ENCODE measurements at regions not wholly inside any gene's neighbourhood (a gene's known extent, or its start where the extent isn't known, plus 50 kb on each side); places are given as distances from the start of the nearest gene placed in this dataset.
"Not testable (repeated sequence)": the region's sequence is repeated elsewhere in the genome, so short reads cannot be mapped to it uniquely, and the experiment has no call there.

DNA sequence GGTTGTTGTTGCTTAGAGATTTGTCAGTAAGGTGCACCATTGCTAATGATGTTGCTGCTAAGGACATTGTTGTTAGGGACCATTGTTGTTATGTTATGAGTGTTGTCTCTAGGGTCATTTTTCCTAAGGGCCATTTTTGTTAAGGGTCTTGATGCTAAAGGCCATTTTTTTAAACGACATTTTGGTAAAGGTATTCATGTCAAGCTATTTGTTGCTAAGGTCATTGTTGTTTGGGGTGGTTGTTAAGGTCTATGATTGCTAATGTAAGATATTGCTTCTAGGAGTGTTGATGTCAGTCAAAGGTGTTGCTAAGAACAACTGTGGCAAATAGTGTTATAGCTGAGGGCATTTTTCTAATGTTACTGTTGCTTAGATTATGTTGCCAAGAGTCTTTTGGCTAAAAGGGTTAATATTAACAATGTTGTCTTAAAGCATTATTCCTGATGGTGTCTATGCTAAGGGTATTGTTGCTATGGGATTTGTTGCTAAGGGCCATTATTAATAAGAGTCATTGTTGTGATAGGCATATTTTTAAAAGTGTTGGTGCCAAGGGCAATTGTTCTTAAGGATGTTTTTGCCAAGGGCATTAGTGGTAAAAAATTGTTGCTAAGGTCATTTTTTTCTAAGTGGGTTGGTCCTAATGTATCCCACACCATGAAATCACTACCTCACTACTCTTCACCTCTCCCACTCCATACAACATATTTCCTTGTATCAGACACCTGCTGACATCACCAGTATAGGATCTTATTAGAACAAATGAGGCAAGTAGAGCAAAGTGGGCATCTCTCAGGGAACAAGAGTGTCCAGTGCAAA lies 56.2 kb downstream of the SPATA31A6 start:
- not testable (repeated sequence) for ATAC-seq

DNA sequence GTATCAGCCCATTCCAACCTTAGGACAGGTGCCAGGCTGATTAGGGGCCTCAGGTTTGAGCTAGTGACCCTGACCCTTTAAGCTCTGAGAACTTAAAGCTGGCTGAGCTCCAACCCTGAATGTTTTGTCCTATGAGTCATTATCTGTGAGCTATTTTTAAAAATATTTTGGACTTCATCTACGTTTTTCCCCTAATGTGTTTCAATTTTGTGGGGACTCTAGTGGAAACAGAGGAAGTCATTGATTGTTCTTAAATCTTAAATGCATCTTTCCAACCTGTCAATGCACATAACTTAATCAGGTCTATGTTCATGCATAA lies 56.8 kb downstream of the SPATA31A6 start:
- not testable (repeated sequence) for ATAC-seq; DNase-seq (ENCODE audit: low spot score)

More for the DNA sequence above, 56.2 kb downstream of the SPATA31A6 start:
- not testable (repeated sequence) for DNase-seq (ENCODE audit: low spot score)

DNA sequence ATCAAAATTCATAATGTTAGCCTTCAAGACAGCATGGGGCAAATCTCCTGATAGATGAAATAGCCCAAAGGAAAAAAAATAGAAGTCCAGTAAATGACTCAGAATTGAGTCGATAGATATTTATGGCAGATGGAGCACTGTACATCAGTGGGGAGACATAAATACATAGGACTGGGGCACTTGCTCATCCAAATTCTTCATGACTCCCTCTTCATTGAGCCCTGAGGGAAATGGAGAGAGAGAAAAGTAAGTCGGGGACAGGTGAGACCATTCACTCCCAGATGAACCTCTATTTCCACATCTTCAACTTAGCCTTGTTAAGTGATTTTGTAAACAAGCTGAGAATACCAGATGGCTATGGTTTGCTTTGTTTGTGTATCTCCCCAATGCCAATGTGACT lies 59.8 kb downstream of the SPATA31A6 start:
- not testable (repeated sequence) for DNase-seq (ENCODE audit: low spot score); ATAC-seq

DNA sequence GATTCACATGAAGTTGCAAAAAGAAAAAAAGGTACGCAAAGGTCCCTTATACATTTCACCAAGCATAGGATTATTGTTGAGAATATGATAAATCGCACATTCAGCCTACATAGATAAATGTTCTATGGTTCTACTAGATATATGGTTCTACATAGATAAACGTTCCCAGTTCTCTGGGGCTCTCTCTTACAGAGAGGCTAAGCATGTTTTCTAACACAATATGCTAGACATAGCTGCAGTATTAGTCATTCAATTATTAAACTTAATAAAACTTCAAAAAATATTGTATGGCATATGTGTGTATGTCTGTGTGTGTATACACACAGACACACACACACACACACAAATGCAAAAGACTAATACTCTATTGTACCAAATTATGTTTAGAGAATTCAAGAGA lies 60.4 kb downstream of the SPATA31A6 start:
- ATAC-seq; DNase-seq (ENCODE audit: low spot score): not testable (repeated sequence)

DNA sequence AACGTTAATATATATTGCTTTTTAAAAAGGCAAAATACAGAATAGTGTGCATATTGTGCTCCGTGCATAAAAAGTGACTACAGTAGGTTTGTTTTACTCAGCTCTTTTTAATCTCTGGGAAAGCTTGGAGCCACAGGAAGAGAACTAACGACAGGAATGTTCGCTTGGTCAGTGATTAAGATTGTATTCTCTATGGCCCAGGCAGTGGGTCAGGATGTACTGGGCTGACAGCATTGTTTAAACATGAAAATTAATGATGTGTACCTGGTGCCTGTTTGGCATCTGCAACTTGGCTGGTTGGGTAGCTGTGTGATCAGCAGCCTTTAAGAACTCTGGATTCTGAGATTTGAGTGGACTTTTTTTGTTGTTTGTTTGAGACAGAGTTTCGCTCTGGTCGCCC lies 85.3 kb downstream of the SPATA31A6 start:
- not testable (repeated sequence) for ATAC-seq; DNase-seq (ENCODE audit: low spot score)

DNA sequence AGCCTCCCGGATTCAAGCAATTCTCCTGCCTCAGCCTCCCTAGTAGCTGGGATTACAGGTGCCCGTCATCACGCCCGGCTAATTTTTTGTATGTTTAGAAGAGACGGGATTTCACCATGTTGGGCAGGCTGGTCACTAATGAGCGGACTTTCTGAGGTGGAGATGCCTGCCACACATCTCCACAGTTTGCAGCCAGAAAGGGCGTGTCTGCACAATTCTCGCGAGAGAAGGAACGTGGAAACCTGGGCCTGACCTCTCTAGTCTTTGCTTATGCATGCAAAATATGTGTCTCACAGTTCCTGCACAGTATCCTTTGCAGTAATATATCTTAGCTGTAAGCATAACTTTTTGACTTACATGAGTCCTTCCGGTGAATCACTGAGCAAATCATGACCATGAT lies 85.7 kb downstream of the SPATA31A6 start:
- ATAC-seq; DNase-seq (ENCODE audit: low spot score): not testable (repeated sequence)

DNA sequence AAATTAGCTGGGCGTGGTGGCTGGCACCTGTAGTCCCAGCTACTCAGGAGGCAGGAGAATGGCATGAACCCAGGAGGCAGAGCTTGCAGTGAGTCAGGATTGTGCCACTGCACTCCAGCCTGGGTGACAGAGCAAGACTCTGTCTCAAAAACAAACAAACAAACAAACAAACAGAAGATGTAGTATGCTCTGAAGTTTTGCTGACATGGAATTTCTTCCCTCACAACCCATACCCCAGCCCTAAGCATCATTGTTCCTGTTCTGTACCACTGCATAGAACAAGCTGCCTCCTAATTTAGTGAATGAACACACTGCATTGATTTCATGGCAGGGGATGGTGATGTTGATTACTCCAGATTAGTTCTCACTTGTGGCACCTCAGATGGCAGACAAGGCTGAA lies 89.7 kb downstream of the SPATA31A6 start:
- not testable (repeated sequence) for ATAC-seq; DNase-seq (ENCODE audit: low spot score)

DNA sequence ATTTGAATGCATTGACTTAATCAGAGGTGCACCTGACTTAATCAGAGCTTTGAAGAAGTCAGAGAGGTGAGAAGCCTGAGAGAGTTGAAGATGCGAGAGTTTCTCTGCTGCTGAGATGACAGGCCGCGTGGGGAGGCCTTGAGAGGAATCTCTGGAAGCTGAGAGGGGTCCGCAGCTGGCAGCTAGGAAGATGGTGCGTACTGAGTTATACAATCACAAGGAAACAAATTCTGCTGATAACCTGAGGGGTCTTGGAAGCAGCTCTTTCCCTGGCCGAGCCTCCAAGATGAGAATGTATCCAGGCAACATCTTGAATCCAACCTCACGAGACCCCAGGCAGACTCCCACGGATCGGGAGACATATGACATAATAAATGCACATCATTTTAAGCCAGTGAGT lies 91.7 kb downstream of the SPATA31A6 start:
- DNase-seq (ENCODE audit: low spot score): no peak
- no peak for ATAC-seq

DNA sequence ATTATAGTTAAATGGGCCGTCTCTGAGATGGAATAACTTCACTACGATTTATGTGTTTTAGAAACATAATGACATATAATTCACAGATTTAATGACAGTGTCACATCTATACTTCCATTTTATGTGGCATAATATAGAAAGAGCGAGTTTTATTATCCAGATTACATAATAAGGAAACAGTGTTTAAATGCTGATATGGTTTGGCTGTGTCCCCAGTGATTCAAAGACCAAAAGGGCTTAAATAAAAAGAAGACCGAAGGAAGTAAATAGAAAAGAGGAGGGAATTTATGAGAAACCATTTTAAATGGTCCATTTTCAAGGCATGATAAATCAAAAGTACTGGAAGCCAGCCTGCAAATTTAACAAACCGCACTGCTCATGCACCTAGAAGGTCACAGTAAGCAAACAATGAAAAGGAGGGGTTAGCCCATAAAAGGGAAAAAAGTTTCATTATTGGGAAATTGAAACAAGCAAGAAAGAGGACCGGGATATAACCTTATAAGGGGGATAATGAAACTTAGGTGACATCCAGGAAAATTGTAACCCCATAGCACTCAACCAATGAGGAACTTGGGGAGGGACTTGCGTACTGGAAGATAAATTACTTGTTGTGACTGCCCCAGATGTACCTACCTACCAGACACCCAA lies 99.2 kb downstream of the SPATA31A6 start:
- not testable (repeated sequence) for DNase-seq (ENCODE audit: low spot score); ATAC-seq

DNA sequence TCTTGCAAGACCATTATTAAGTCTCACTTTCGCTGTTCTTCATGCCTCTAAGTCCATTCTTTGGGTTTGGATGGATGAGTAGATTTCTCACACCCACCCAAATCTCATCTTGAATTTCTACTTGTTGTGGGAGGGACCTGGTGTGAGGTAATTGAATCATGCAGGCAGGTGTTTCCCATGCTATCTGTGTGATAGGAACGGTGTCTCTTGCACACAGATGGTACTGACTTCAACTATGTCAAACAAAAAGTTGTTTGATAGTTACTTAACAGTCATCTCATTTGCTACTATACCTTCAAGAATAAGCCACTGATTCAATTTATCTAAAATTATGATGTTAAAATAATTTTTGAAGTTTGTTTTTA lies 99.7 kb downstream of the SPATA31A6 start:
- not testable (repeated sequence) for ATAC-seq; DNase-seq (ENCODE audit: low spot score)

DNA sequence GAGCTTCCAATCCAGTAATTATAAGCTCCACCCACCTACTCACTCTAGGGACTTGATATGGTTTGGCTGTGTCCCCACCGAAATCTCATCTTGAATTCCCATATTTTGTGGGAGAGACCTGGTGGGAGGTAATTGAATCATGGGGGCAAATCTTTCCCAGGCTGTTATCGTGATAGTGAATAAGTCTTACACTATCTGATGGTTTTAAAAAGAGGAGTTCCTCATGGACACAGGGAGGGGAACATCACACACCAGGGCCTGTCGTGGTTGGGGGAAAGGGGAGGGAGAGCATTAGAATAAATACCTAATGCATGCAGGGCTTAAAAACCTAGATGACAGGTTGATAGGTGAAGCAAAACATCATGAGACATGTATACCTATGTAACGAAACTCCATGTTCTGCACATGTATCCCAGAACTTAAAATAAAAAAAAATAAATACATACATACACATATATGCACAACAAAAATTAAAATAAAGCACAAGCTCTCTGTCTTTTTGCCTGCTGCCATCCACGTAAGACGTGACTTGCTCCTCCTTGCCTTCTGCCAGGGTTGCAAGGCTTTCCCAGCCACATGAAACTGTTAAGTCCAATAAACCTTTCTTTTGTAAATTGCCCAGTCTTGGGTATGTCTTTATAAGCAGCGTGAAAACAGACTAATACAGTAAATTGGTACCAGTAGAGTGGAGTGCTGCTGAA lies 102.8 kb downstream of the SPATA31A6 start:
- DNase-seq (ENCODE audit: low spot score); ATAC-seq: not testable (repeated sequence)

DNA sequence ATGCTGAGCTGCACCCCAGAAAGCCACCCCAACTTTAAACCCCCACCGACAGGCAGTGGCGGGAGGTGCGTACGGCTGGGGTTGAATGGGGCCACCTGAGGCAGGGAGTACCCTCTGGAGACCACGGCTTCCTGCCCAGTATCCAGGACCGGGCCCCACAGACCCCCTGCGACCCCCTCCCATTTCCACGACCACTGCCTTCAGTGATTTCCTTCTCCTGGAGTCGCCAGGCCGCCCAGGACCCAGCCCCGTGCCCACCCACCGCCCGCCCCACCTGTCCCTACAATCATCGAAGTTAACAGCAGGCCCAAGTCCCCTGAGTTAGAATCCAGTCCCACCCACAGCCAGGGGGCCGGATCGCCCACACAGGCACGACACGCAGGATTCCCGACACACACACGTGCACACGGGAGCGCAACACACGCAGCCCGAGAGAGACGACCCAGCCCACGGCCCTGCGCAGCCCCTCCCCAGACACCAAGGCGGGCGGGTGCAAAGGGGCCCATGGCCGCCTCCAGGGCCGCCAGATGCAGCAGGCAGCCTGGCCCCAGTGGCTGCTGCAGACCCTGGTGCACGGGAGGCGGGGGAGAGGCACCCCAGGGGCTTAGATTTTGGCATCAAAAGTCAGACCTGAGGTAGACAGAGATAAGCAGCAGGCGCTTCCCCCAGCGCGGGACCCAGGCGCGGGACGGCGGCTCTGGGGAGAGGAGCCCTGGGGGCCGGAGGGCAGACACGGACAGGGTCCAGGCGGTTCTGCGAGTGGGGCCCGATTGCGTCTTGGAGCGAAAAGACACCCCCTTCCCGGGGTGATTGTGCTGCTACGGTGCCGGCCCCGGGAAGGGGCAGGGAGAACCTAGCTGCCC lies 104.8 kb downstream of the SPATA31A6 start:
- not testable (repeated sequence) for ATAC-seq; DNase-seq (ENCODE audit: low spot score)

DNA sequence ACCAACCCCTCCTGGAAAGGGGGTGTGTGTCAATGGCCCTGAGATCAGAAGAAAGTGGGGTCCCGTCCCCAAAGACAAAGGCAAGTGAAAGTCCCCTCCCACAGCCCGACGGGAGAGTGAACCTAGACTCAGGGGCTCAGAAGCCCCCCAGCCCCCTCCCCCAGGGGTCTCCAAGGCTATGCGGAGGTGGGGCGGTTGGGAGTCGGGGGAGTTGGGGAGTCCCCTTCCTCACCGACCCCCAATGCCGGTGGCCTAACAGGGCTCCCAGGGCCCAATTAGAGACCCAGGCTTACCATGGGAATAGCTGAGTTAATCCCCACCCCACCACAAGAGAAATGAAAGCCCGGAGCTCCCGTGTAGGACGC lies 105.4 kb downstream of the SPATA31A6 start:
- ATAC-seq; DNase-seq (ENCODE audit: low spot score): not testable (repeated sequence)

DNA sequence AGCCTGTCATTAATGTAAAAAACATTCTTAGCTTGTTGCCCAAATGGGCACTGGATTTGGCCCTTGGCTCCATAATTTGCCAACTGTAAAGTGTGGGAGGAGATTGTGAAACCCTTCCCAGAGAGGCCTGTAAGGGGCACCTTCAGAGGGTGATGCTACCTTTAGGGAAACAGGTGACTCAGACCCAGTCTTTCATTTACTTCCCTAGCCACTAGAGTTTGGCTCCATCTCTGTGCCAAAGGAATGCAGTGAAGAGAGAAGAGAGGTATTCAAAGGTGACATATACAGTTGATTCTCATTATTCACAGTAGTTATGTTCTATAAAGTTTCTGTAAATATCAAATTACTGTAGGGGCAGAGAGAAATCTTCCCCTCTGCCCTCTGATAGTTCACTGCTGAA lies 116.7 kb downstream of the SPATA31A6 start:
- not testable (repeated sequence) for DNase-seq (ENCODE audit: low spot score); ATAC-seq

DNA sequence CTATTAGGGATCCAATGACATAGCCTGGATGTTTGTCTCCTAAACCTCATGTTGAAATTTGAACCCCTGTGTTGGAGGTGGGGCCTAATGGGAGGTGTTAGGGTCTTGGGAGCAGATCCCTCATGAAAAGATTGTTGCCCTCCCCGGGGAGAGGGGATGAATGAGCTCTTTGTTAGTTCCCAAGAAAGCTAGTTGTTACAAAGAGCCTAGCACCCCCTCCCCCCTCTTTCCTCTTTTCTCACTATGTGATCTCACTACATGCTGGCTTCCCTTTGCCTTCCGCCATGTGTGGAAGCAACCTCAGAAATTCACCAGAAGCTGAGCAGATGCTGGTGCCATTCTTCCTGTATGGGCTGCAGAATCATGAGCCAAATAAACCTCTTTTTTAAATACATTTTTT lies 123.2 kb downstream of the SPATA31A6 start:
- ATAC-seq; DNase-seq (ENCODE audit: low spot score): not testable (repeated sequence)

DNA sequence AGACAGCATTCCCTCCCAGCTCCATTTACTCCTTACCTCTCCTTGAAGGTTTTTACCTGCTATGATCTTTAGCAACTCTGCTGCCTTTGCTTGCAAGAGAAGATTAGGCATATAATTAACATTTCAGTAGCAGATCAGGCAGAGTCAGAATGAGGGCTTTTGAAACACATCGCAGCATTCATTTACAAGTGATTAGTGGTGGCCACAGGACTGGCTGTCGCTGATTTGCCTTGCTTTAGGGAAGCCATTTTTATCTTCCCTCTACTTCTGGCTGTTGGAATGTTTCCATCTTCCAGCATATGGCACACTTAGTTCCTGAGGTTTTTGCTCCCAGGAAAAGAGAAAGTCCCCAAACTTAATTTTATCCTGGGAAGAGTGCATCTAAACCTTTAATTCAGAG lies 124.0 kb downstream of the SPATA31A6 start:
- not testable (repeated sequence) for DNase-seq (ENCODE audit: low spot score); ATAC-seq

DNA sequence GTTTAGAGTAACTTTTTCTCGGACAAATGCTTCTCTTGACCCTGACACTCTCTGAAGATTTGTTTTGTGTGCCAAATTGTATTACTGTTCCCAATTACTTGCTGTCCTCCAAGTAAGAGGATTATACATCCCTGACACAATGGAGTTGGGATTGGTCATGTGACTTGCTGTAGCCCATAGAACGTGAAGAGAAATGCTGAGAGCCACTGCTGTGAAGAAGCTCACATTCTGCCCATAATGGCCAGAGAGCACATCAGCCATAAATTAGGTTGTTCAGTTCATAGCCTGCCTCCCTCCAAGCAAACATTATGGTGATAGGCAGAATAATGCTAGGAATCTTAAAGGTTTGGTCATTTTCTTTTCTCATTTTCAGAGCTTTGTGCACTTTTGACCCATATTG lies 127.5 kb downstream of the SPATA31A6 start:
- not testable (repeated sequence) for ATAC-seq

DNA sequence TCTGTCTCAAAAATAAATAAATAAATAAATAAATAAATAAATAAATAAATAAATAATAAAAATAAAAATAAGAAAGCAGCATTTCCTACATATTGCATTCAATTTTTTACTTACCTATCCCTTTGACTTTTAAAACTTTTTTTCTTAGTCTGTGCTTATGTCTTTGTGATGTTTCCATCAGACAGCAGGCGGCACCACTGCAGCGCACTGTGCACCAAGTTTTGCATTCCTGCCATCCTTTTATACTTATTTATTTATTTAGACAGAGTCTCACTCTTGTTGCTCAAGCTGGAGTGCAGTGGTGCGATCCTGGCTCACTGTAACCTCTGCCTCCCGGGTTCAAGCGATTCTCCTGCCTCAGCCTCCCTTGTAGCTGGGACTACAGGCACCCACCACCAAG lies 132.6 kb downstream of the SPATA31A6 start:
- ATAC-seq; DNase-seq (ENCODE audit: low spot score): not testable (repeated sequence)

More for the DNA sequence above, 127.5 kb downstream of the SPATA31A6 start:
- DNase-seq (ENCODE audit: low spot score): not testable (repeated sequence)

DNA sequence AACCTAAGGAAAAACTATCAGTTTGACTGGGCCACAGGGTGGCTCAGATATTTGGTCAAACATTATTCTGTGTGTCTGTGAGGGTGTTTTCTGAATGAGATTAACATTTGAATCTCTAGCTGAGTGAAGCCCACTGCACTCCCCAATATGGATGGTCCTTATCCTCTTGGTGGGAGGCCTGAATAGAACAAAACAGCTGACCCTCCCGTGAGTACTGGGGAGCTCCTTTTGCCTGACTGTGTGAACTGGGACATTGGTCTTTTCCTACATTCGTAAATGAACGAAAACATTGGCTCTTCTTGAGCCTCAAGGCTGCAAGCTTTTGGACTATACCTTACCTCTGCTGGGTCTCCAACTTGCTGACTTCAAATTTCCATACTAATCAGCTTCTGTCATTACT lies 134.2 kb downstream of the SPATA31A6 start:
- DNase-seq (ENCODE audit: low spot score); ATAC-seq: not testable (repeated sequence)

DNA sequence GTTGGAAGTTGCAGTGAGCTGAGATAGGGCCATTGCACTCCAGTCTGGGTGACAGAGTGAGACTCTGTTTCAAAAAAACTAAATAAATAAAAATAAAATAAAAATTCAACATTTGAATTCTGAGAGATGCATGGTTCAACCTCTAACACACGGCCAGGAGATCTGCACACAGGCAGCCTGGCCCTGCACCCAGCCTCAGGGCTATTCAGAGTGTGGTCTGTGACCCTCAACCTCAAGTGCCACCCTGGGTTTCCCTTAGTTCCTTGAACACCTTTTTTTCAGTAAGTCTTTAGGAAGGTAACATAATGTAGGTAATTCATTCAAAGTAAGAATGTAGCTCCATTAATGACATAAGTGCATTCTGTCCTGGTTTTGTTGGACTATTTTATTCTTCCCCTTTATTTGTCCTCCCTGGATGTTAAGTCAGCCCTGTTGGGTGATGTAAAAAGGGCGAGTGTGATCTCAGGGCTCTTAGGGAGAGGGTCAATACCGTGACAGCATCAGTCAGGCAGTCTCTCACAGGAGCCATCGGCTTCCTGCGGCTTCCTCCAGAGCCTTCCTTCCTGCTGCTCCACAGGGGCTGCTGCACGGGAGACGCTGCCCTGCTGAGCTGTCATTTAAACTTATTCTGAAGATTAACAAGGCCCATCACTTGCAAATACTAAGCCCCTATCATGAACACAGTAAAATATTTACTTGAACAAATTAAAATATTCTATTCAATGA lies 139.8 kb downstream of the SPATA31A6 start:
- not testable (repeated sequence) for ATAC-seq; DNase-seq (ENCODE audit: low spot score)
